ENCODE measurements at regions not wholly inside any gene's neighbourhood (a gene's known extent, or its start where the extent isn't known, plus 50 kb on each side); places are given as distances from the start of the nearest gene placed in this dataset.
A peak's percentile ranks its signal among the peaks of the same experiment; 100 is the strongest.
"Not testable (repeated sequence)": the region's sequence is repeated elsewhere in the genome, so short reads cannot be mapped to it uniquely, and the experiment has no call there.

DNA sequence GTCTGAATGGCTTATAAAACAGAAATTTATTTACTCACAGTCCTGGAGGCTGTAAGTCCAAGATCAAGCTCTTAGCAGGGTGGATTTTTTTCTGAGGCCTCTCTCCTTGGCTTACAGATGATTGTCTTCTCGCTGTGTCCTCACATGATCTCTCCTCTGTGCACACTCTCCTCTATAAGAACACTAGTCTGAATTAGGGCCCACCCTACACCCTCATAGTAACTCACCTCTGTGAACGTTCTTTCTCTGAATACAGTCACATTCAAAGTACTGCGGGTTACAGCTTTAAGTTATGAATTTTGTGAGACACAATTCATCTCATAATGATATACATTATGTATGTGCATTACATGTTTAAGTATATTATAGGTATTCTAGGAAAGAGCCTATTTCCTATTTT lies 135.7 kb upstream of the ATXN7L3B start:
- DNase-seq, result no peak

DNA sequence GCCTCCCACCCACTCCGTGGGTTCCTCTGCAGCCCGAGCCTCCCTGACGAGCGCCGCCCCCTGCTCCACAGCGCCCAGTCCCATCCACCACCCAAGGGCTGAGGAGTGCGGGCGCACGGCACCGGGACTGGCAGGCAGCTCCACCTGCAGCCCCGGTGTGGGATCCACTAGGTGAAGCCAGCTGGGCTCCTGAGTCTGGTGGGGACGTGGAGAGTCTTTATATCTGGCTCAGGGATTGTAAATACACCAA lies 134.5 kb upstream of the ATXN7L3B start:
- not testable (repeated sequence) for DNase-seq

DNA sequence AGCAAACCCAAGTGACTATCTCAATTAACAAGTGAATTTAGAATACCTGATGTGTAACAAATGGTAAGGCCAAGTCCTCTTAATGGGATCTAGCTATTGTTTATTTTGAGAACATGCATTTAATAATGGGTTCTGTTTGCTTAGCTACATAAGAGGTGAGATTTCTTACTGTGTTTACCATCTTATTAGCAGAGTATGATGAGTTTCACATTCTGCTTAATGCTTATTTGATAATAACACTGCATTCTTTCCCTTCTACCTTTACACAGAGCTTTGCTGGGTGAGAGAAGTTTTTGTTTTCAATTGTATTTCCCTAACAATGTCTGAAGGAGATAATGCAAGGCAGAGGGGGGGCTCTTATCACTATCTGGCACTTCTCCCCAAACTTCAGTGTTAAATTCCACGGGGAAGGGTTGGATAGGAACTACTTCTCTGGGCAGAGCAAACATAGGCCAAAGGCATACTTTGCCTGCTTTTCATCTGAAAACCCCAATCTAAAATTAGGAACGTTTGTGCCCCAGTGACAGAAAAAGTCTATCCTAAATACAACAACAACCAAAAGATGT lies 129.0 kb upstream of the ATXN7L3B start:
- DNase-seq, result no peak

DNA sequence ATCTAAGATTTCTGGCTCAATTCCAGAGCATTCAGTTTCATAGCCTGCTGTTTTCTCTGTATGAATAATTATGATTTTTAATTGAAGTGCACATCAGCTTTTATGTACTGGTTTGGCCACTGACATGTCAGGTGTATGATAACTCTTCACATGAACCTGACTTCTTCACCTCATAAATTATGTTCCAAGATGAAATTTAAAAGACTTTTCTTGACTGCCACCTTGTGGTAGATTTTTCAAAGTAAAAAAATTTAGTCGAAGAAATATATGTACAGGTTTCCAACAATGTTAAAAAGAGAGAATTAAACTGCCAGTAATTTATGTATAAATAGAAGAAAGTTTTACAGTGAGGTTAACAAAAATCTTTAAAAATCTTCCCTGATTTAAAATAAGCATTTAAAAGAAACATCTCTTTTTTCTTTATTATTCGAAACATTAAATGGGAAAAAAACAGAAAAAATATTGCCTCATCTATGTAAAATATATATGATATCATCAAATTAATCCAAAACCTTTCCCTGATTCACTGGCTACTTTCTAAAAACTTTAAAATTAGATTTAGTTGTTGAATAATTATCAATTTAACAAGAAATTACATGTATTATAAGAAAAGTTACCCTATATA lies 124.9 kb upstream of the ATXN7L3B start:
- peak in 1 of 2 donors; percentile 24 for DNase-seq

DNA sequence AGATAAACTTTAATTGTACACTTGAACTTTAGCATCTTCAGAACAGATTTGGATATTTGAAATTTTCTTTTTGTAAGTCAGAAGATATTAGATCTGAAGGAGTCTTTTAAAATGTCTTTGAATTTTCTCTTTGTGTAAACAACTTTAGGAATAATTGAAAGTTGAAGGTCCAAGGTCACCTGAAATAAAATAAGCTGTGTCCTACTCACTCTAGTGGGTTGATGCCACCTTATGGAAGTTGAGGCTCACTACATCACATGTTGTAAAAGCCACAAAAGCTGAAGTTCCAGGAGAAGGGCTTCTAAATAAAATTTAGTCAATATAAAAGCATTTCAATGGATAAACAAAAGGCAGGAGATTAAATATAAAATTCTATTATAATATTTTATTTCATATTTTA lies 122.0 kb upstream of the ATXN7L3B start:
- no peak for DNase-seq

DNA sequence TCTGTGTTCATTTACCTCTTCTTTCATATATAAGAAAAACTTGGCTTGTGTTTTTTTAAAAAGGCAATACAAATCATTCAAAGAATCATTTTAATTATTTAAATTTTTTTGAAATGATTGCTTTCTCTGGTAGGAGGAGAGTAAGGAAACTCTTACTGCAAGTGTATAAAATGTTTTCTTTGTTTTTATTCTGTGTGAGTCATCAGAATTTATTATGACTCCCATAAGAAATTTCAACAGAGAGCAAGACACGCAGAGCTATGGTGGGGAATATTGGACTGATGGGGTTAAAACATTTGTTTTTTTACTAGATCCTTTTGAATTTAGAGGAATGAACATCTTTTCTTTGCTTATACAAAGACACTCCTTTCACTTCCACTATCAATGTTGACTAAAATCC lies 119.1 kb upstream of the ATXN7L3B start:
- no peak for DNase-seq

DNA sequence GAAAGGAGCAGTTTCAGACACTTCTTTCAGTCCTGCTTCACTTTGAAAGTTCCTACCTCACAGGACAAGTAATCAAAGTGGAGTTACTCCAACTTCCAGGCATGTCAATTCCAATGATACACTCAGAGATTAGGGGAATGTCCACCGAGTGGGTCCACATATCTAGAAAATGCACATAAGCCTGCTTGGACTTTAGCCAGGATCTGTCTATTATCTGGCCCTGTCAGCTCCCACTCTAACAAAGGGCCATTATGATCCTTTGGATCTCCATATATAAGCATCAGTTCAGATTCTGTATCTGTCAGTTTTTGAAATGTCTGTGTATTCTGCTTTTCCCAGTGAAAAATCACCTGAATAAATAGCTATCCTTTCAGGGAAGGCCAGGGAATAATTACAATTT lies 112.9 kb upstream of the ATXN7L3B start:
- no peak for DNase-seq

DNA sequence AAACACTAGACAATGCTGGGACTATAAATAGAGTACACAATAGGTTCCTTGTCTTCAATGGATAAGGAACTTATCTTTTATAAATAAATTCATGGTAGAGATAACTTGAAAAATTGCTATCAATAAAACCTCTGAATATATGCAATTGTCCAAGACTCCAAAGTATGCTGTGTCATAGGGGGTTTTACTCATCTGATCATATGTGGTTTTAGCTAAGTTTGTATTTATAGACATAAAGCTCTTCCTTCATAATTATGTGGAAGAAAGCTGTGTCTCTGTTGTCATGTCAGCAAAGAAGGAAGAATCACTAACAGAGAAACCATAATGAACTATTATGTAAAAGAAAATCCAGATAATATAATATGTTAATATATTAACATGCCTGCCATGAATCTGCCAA lies 111.5 kb upstream of the ATXN7L3B start:
- no peak for DNase-seq

DNA sequence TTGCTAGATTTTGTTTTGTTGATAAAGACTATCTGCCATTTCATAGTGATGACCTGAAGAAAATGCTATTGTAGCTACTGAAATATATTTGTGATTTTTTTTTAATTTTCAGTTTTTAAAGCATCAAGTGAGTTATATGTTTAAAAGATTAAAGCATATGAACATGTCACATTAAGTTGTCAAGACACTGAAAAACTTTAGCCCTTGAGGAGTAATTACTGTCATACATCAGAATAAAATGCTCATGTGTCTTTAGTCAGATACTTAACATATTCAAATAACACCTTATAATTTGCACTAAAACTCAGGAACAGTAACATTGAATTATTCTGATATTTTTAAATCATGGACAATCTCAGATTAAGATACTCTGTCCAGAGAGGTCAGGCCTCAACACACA lies 108.1 kb upstream of the ATXN7L3B start:
- no peak for DNase-seq

DNA sequence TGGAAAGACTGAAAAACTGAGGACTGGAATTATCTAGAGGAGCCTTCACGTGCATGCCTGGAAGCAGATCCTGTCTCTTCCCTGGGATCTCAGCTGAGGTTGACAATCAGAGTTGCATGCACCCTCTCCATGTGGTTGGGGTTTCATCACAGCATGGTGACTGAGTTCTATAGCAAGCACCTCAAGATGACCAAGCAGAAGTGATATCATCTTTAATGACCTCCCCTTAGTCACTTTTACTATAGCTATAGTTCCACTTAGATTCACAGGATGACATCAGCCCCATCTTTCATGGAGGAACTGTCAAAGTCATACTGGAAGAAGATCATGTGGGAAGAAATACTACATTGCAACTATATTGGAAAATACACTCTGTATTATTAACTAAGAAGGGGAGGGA lies 105.8 kb upstream of the ATXN7L3B start:
- peak; percentile 22 to 41 for DNase-seq

DNA sequence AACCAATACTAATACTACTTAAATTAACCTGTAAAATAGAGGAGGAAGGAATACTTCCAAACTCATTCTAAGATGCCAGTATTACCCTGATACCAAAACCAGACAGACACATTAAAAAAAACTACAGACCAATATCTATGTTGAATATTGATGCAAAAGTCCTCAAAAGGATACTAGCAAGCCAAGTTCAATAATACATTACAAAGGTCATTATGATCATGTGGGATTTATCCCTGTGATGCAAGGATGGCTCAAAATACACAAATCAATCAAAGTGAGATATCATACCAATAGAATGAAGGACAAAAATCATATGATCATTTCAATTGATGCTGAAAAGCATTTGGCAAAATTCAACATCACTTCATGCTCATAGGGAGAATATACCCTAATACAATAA lies 97.2 kb upstream of the ATXN7L3B start:
- no peak for DNase-seq

DNA sequence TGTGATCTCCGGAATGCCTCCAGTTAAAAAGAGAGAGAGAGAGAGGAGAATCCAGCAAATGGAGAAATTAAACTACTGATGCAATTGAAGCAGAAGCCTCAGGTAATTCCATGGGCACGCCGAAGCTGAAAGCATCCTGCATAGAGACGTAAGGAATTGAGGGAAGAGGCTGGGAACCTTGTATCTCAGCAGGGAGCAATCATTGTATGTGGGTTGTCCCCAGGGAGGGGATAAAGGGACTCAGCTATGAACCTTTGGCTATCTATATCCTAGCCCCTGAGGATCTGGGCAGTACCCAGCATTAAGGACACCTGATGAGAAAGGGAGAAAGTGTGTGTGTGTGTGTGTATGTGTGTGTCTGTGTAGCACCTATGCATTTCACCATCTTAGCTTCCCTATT lies 95.8 kb upstream of the ATXN7L3B start:
- no peak for DNase-seq

DNA sequence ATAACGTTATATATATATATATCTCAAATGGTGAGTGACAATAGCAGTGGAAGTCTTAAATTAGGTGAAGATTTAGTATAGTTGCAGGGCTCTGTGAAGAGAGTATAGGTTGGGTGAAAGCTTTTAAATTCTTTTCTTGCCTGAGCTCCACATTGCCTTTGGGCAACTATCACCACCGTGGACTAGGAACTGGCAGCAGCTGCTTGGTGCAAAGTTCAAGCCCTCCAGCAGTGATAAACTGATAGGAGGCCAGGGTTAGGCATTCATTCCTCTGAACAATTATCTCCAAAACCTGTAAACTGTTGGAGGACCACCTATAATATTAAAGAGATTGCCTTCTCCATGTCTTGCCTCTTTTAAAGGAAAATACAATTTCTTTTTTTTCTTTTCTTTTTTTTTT lies 91.2 kb upstream of the ATXN7L3B start:
- DNase-seq, result no peak

DNA sequence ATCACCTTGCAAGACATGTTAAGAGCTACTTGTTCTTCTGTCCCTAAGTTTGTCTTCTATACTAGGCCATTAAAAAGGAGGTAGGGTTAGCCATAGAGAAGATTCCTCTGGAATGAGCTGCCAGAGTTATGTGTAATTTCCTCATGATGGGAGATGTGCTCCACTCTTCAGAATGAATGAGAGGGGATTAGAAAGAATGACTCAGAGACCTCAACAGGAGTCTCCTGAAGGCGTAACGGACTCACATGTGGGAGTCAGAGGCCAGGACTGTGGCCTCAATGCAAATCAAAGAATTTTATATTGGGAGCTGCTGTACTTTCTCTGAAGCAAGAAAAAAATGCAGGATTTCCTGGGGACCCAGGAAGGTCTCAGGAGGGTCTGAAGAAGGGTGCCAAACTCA lies 87.8 kb upstream of the ATXN7L3B start:
- DNase-seq, result no peak

DNA sequence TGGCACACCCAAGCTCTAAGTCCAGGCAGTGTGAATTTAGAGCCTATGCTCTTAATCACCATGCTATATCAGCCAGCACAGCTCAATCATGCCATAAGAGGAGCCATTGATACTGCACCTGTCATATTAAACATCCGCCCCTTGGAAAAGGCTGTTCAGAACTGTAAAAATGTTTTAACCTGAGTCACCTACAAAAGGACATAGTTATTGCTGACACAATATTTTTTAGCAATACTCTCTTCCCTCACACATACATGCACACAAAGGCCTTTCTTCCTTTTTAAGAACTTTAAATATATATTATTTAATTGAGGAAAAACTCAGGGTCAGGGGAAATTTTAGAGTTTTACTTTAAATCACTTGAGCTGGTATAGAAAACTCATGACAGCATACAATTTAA lies 83.5 kb upstream of the ATXN7L3B start:
- no peak for DNase-seq

DNA sequence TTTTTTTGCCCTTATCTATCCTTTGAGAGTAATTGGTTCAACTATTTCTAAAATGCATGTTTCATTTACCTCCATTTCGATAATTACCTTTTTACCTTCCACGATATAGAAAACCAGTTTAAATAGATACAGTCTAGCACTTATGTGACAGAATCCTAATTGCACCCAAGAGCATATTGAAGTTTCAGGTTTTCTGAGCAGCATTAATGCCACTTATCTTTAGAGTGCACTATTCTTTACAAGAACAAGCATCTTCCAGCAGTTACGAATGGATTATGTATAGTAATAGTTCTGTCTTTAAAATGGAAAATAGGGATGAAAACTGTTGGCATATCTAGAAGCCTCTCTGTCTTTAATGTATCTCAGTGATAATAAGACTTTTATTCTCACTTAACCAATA lies 82.2 kb upstream of the ATXN7L3B start:
- no peak for DNase-seq

DNA sequence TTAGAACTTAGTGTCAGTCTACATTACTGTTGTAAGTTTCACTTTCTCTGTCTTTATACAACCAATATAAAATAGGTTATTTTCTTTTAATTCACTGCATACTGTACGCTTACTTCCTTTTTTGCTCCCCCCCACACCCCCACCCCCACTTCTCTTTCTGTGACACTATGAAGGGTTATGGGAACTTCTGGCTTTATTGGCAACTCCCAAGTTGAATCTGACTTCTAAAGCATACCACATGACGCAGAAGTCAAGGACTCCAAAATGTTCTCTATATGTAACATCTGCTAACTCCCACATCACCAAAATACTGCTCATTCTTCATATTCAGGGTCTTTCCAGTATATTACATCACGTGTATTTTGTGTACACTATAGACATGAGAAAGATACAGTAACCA lies 81.2 kb upstream of the ATXN7L3B start:
- DNase-seq, result peak; percentile 4 to 27

DNA sequence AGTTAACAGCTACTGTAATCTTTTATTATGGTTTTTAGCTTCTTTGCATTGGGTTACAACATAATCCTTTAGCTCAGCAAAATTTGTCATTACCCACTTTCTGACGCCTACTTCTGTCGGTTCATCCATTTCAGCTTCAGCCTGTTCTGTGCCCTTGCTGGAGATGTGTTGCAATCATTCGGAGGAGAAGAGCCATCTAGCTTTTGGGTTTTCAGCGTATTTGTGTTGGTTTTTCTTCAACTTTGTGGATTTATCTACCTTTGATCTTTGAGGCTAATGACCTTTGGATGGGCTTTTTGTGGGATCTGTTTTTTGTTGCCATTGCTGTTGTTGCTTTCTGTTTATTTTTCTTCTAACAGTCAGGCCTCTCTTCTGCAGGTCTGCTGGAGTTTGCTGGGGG lies 69.2 kb upstream of the ATXN7L3B start:
- no peak for DNase-seq

DNA sequence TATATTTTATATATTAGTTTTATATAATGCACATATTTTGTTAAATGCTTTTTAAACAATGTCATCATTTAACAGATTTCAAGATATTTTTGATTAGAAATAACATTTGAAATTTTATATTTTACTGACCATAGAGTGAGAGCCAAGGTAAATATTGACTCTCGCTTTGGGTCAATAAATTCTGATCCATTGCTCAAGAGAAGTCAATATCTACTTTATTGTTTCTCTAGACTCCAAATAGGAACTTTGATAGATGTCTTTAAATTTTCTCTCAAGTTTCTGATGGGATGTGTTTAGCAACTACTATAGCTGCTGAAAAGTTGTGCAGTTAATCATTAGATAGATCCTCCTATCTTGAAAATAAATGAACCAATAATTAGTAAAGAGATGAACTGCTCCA lies 61.4 kb upstream of the ATXN7L3B start:
- DNase-seq, result no peak

DNA sequence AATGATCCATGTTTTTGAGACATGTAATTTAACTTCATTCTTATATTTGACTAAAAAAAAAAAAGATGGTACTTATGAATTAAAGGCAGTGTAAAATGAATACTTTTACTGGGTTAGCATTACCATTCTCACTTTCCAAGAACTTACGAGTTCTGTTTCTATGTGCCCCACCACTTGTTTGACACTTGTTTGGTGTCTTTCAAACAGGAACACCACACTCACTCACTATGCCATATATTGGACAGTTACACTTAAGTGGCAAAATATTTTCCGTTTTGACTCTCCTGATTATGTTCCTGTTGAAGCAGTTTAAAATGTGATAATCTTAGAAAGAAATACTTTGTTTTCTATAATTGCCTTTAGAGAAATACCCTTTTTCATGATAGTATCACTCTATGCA lies 56.6 kb upstream of the ATXN7L3B start:
- no peak for DNase-seq

DNA sequence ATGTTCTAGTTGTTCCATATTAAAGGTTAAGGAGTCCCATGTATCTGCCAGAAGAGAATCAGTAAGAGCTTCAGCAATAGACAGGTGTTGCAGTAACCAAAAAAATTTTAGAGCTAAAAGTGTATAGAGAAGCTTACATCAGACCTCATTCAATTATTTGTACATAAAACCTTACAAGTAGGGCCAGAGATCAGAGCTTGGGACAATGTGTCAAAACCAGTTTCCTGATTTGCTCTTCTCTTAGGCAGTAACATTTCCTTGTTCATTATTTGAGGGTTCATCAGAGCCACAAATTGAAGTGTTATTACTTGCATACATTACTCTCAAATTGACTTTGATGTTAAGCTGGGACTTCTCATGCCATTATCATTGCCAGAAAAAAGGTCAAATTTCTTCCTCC lies 55.5 kb upstream of the ATXN7L3B start:
- DNase-seq, result no peak

DNA sequence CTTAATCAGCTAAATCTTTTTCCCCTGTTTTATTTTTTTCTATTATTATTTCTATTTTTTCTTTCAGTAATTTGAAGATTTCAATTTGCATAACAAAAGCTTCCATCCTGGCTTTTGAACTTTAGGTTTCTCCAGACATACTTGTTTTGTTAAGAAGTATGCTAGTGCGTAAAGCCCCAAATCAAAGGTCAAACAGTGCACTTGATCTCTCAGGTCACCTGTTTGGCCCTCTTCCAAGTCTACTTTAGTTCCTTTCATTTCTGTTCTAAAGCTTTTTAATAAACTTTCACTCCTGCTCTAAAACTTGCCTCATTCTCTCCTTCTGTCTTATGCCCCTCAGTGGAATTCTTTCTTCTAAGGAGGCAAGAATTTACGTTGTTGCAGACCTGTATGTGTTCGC lies 54.6 kb upstream of the ATXN7L3B start:
- DNase-seq, result no peak

Data from inflammatory macrophage (primary cell).